Ascending aorta (tissue), 2 donors: ENCODE measurements at regions not wholly inside any gene's neighbourhood (a gene's known extent, or its start where the extent isn't known, plus 50 kb on each side); places are given as distances from the start of the nearest gene placed in this dataset.

Experiments
- DNase-seq, 2 donors: peaks; one replicate each; pipeline ENCODE4 v3.0.0-alpha.2; 2019; ENCODE audit warnings: low spot score in 2 of 2
- H3K27ac ChIP-seq, 2 donors: fragments of 200-600 bp; sonication (generic); one replicate each; pipeline ENCODE4 v1.5.1; 2016 to 2017; ENCODE audit warnings: mild to moderate bottlenecking in 1 of 2
- H3K27me3 ChIP-seq: fragments of 200-600 bp; sonication (generic); one replicate; pipeline ENCODE4 v1.5.1; 2017
- H3K36me3 ChIP-seq, 2 donors: fragments of 200-600 bp; sonication (generic); one replicate each; pipeline ENCODE4 v1.5.1; 2016
- H3K4me1 ChIP-seq, 2 donors: fragments of 200-600 bp; sonication (generic); one replicate each; pipeline ENCODE4 v1.5.1; 2016 to 2017; ENCODE audit warnings: mild to moderate bottlenecking in 1 of 2
- H3K4me3 ChIP-seq, 2 donors: fragments of 200-600 bp; sonication (generic); one replicate each; pipeline ENCODE4 v1.5.1; 2016 to 2017; ENCODE audit warnings: mild to moderate bottlenecking in 1 of 2
- H3K9me3 ChIP-seq, 2 donors: fragments of 200-600 bp; sonication (generic); one replicate each; pipeline ENCODE4 v1.5.1; 2016
- CTCF ChIP-seq, 3 experiments: fragments of 200-600 bp in 2 of 3; fragments of 450-650 bp in 1 of 3; sonication (generic) in 2 of 3; IDR thresholded peaks; one replicate each; pipeline ENCODE4 v1.5.1; 2016 to 2019; ENCODE audit warnings: antibody characterized with exemption in 3 of 3, mild to moderate bottlenecking in 1 of 3, moderate library complexity in 1 of 3
- intact Hi-C: fragments of 100-400 bp; cut with DNase I; formaldehyde crosslinking; loops from one replicate; pipeline ENCODE4 v1.15.1; 2023

GRCh38 chr2:67895227-67895941 lies 167.4 kb downstream of the C1D start:
- intact Hi-C loops, result no loop called here
- Histone ChIP-seq H3K4me3 (no peak overlapping the region), H3K9me3 (no peaks in the 10 kb centered on the region), H3K27ac (no peak overlapping the region), H3K27me3 (no peaks in the 10 kb centered on the region), H3K36me3 (no peaks in the 10 kb centered on the region), H3K4me1 (peaks cover 6 to 14% of the 10 kb centered on the region in 2 donors)
- no peak for DNase-seq
- no peak for TF ChIP-seq CTCF (IDR thresholded peaks at IDR 0.05)

- Histone ChIP-seq H3K4me3 (no peak overlapping the region), H3K9me3 (no peaks in the 10 kb centered on the region), H3K27ac (no peak overlapping the region), H3K4me1 (peaks cover 6 to 14% of the 10 kb centered on the region in 2 donors), H3K36me3 (no peaks in the 10 kb centered on the region), H3K27me3 (no peaks in the 10 kb centered on the region)
- DNase-seq, result no peak
- intact Hi-C loops, result no loop called here
- TF ChIP-seq CTCF (IDR thresholded peaks at IDR 0.05), result no peak
Observed at GRCh38 chr2:67896076-67896475, 166.7 kb downstream of the C1D start.

- no peaks in the 10 kb centered on the region for H3K36me3 ChIP-seq
- peaks cover 6 to 14% of the 10 kb centered on the region in 2 donors for H3K4me1 ChIP-seq
- intact Hi-C loops, result no loop called here
- no peaks in the 10 kb centered on the region for H3K27me3 ChIP-seq
- no peak for DNase-seq
- H3K27ac ChIP-seq, result no peak overlapping the region
- no peaks in the 10 kb centered on the region for H3K9me3 ChIP-seq
- TF ChIP-seq CTCF (IDR thresholded peaks at IDR 0.05), result no peak
- H3K4me3 ChIP-seq, result no peak overlapping the region
Observed at GRCh38 chr2:67896476-67896875, 166.3 kb downstream of the C1D start.

GRCh38 chr2:67898595-67898994 lies 164.2 kb downstream of the C1D start:
- Histone ChIP-seq H3K36me3 (no peaks in the 10 kb centered on the region), H3K27me3 (no peaks in the 10 kb centered on the region), H3K27ac (no peak overlapping the region), H3K4me1 (peaks cover 0 to 3% of the 10 kb centered on the region in 2 donors), H3K4me3 (no peak overlapping the region), H3K9me3 (no peaks in the 10 kb centered on the region)
- intact Hi-C loops, result no loop called here
- no peak for DNase-seq
- no peak for TF ChIP-seq CTCF (IDR thresholded peaks at IDR 0.05)

GRCh38 chr2:67899187-67899586 lies 163.6 kb downstream of the C1D start:
- no peak for DNase-seq
- no peak for TF ChIP-seq CTCF (IDR thresholded peaks at IDR 0.05)
- Histone ChIP-seq H3K4me1 (no peaks in the 10 kb centered on the region), H3K9me3 (no peaks in the 10 kb centered on the region), H3K36me3 (no peaks in the 10 kb centered on the region), H3K27me3 (no peaks in the 10 kb centered on the region), H3K4me3 (no peak overlapping the region), H3K27ac (no peak overlapping the region)
- intact Hi-C loops, result no loop called here

GRCh38 chr2:67900826-67901225 lies 162.0 kb downstream of the C1D start:
- Histone ChIP-seq H3K4me3 (no peak overlapping the region), H3K27ac (no peak overlapping the region), H3K9me3 (no peaks in the 10 kb centered on the region), H3K27me3 (no peaks in the 10 kb centered on the region), H3K4me1 (no peaks in the 10 kb centered on the region), H3K36me3 (no peaks in the 10 kb centered on the region)
- intact Hi-C loops, result no loop called here
- TF ChIP-seq CTCF (IDR thresholded peaks at IDR 0.05), result no peak
- no peak for DNase-seq
